DMS114 treated with DMSO at 0.1 percent for 48 hours (cell line): ENCODE measurements at regions not wholly inside any gene's neighbourhood (a gene's known extent, or its start where the extent isn't known, plus 50 kb on each side); places are given as distances from the start of the nearest gene placed in this dataset.

Experiments
- DNase-seq: peaks from one replicate; lab custom pipeline; 2025; ENCODE audit not compliant: unreplicated experiment; lab: John Stamatoyannopoulos, UW

DNA sequence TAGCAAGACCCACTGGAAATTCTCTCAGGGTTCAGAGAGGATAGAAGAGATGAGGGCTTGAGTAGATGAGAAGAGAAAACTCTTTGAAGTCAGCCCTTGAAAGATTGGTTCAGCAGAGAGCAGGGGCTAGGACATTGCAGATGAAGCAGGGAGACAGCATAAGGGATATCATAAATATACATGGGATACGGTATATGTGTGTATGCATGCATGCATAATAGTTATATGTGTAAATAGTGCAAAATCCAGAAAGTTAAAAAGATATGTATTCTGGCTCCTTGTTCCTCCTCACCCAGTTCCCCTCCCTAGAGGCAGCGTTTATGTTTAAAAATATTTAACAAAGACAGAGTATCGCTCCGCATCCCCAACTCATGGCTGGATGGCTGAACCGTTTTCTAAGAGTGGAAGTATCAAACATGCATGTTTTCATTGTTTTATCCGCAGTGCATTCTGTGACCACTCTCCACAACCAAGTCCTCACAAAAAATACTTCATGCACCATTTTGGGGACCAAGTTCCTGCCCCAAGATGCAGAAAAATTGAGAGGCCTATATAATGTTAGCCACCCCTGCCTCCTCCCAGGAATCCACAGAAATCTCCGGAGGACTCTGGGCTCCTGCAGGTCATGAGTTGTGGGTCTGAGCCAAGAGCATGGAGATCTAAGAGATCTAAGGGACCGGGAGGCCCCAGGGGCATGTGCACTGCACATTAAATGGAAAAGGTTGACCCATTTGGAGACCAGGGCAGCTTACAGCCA lies 119.5 kb downstream of the MTX3 start:
- DNase-seq = no peak

DNA sequence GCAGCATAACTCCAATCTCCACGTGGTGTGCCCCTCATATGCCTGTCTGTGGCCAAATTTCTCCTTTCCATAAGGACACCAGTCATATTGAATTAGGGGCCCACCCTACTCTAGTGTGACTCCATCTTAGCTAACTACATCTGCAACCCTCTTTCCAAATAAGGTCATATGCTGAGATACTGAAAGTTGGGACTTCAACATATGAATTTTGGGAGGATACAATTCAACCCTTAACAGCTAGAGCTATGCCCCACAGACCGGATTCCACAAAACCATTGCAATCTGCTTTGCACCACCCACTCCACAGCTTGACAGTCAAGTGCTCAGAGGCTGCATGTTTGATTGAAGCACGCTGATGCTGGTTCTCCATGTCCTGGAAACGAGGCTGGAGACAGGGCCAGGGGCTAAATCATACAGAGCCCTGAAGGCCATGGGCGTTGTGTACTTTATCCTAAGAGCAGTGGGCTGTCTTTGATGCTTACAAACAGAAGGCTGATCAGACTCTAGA lies 122.8 kb downstream of the MTX3 start:
- DNase-seq = no peak

DNA sequence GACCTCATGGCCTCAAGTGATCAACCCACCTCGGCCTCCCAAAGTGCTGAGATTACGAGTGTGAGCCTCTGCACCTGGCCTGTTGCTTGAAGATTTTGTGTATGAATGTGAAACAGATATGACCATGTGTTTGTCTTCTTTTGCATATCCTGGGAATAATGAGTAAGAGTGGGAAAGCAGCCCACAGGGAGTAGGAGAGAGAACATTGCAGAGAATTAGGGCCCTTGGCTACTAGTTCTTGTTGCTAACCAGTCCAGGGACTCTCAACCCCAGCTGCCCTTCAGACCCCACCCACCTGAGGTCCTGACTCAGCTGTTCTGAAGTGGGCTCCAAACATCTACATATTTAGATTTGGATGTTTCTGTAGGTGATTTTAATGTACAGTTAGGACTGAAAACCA lies 125.5 kb downstream of the MTX3 start:
- no peak for DNase-seq

DNA sequence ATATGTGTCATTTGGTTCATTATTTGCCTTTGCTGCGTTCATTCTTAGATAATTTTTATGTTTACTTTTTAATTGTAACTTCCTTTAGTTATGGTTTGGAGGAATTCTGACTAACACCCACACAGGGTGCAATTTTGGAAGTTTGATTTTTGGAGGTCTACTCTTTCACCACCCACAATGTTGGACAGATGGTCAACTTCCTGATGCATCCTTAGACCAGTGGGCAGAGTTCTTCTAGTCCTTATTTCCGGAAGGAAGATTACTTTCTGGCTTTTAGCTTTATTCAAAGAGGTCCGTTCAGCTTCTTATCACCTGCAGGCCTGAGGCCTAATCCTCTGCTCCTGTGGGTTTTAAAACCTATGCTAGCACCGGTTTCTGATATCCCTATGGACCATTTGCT lies 126.7 kb downstream of the MTX3 start:
- DNase-seq = no peak

DNA sequence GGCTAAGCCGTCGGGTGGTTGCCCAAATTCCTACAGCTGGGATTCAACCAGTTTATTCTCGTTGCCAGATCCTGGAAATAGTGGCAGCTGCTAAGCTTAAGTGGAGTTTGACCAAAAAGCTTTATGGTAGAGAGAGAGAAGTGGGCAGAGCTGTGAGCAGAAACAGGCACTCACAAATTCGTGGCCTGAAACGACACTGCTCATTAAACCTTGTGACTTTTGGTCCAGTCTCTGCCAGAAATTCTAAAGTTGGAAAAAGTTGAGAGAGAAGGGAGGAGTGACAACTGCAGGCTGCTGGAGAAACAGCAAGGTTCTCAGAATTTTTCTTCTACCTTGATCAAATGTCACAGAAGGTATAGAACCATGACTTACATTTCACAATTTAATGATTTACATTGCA lies 131.5 kb downstream of the MTX3 start:
- DNase-seq = no peak

DNA sequence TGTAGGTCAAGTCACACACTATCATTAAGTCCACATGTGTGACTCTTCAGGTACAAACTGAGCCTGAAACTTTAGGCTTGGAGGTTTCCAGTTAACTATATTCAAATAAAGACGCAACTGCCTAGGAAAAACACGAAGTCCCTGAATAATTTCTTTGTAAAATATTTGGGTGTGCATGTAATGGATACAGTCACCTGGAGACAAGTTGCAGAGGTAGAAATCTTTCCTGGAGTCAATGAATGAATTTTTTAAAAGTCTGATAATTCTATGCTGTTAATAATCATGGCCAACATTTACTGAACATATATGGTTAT lies 132.7 kb downstream of the MTX3 start:
- DNase-seq = no peak

DNA sequence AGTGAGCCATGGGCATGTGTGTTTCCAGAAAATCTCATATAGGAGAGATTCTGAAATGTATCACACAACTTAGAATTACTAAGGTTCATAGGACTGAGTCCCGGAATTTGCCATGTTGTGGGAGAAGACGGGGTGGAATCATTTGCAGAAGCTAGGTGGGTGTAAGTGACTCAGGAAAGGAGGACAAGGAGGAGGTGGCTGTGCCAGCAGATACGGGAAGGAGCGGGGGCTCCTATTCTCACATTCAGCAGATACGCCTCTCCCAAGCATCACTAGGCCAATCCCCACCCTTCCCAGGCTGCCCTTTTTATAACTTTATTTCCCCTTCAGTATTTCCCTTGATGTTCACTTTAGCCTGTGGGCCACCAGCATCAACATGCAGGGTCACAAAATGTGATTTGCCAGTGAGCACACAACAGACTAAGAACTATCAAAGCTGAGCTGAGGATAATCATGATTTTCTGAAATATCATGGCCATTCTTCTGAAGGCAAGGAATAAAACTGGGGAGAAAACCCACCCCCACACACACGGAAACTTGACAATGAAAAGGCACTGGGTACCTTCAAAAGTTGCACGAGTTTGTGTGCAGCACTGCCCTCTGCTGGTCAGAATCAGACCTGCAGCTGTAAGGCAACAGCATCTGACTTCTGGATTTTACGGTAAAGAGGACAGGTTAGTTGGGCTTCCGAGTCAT lies 133.2 kb downstream of the MTX3 start:
- peak; percentile 15 for DNase-seq

DNA sequence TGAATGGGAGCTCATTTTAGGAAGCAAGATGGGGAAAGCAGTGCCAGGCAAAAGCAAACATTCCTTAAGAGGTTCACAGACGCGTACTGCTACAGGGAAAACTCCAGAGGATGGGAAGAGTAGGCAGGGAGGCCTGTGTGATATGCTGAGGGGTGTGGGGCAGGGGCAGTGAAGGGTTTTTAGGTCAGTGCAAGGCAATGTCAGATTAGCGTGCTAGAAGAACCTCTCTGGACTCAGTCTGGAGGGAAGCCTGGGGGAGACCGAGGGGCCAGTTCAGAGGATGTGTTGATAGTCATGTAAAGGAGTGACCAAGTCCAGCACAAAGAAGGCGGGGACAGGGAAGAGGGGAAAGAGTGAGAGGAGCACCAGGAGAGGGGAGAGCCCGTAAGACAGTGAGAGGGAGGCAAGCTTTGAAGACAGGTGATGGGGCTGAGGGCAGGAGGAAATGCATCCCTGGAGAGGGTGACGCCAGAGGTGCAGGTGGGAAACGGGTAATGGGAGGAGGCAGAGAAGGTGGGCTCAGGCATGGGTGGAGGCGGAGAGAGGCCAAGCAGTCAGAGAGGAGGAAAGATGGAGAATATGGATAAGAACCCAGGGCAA lies 134.5 kb downstream of the MTX3 start:
- no peak for DNase-seq

DNA sequence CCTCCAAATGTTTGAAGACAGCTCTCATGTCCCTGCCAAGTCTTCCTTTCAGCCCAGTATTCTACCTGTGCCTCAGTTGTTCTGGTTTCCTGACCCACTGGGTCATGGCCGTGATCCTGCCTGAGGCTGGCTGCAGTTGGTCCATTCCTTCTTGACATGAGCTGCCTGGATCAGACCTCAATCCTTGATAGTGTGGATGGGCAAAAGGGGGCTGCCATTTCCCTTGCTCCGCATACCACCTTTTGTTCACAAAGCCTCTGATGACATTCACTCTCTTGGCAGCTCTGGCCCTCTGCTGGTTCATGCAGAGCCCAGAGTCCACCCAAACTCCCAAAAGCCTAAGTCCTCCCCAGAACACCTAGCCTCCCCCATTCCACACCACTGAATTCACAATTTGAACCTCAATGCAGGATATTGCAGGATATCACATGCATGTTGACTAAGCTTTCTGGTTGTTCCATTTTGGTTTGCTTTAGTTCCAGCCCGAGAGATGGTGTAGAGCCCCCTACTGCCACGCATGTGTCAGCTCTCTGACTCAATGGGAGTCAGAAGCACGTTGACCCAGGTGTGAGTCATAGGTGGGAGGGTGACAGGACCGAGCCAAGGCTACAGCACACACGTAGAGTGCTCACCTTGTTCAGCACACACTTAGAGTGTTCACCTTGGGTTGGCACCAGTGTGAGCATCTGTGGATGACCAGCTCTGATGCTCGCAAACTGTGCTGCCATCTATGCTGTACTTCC lies 137.2 kb downstream of the MTX3 start:
- DNase-seq = no peak

DNA sequence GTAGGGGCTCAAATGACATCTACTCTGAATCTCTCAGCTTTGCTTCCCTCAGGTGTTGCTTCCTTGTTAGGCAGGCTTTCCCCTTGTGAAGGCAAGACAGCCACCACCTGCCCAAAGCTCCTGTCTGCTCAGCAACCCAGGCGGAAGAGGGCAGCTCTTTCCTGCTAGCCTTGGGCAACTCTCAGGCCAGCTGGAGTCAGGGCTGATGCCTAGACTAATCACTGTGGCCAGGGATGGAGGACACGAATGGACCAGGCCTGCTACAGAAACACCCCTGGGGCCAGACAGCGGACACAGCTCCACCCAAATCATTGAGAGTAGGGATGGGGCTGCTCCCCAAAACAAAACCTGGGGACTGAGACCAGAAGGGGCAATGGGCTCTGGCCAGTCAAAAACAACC lies 138.0 kb downstream of the MTX3 start:
- DNase-seq = no peak

DNA sequence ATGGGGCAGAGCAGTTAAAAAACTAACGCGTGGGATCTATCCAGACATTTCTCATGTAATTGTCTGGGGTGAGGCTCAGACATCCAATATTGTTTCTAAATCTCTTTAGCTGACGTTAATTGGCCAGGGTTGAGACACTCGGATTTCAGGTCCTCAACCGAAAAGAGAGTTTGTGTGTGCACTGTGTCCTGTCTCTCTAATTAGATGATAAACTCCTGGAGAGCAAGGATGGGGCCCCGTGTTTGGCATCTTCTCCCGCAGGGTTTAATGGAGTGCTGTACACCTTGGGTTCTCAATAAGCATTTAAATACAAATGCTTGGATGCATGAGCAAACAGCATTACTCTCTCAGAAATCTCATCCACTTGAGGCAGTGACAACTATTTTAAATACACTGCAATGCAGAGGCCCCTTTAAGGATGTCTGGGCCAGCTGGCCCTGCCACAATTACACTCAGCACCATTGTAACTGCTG lies 139.6 kb downstream of the MTX3 start:
- DNase-seq = no peak

DNA sequence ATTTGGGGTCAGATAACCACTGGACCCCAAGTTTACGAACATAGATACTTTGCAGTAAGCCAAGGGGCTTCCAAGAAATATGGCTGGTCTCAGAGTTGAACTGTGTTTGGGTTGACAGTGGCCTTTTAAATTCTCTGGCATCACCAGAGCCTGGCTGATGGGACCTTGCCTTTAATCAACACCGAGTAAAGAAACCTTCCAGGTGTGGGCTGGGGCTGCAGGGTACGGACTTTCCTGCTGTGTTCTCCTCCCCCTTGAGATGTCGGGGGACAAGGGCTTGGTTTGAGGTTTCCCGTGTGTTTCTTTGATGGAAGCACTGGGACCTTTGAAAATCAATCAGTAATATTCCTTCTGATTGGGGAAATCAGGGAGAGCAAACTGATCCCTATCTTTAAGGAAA lies 140.1 kb downstream of the MTX3 start:
- DNase-seq = no peak

DNA sequence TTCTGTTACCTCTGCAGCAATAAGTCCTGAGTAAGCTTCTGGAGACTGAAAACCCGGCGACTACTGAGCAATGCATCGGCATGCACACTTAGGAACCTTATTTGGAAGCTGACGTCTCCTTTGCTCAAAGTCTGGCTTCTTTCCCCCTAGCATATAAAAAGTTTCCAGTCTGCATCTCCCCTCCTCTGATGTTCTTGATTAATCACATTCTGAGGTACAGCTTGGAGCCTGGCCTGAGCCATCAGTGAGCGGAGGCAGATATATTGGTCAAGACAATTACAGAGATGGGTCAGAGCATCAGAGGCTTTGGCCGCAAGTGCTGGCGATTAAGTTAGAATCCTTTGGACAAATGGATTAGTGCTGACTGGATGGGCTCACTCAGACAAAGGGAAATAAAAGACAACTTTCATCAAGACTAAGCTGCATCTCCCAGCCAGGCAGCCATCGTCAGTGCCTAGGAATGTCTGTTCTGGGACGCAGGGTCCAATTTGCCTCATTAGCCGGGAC lies 140.7 kb downstream of the MTX3 start:
- DNase-seq = no peak

DNA sequence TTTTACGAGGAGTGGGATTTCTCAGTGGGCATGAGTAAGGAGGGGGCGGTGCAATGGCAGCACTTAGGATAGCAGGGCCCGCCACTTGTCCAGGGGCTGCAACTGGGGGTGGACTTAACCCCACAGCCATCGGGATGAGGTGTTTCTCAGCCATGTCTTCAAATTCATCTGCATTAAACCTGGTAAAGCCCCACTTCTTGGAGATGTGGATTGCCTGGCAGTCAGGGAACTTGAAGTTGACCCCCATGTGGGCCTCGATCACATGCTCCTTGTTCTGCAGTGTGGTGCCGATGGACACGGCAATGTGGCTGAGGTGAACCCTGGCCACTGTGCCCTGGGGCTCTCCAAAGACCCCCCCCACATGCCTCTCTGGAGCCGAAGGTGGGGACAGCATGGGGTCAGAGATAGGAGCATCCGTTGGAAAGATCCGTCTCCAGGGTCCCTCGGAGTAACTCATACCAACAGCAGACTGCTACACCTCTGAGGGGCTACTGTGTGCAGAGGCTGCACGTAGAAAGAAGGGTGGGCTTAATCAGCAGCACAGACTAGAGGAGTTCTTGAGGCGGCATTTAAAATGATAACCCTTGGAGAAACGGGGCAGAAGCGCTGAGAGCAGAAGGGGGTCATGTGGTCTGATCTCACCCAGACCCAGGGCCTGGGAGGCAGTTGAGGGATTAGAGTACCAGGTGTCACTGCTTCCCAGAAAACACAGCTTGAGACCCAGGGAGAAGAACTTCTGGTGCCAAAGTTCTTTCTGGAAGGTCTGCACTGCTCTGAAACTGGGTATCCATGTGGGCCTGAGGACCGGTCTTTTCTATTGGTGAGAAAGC lies 141.4 kb downstream of the MTX3 start:
- DNase-seq = no peak
